Mesothelial cell of epicardium (in vitro differentiated cells): ENCODE measurements at regions not wholly inside any gene's neighbourhood (a gene's known extent, or its start where the extent isn't known, plus 50 kb on each side); places are given as distances from the start of the nearest gene placed in this dataset.

ENCODE experiments used
- DNase-seq, 2 experiments: peaks; one replicate each; pipeline ENCODE4 v3.0.0; 2021; ENCODE audit warnings: low spot score in 2 of 2; ENCODE audit not compliant: unreplicated experiment in 2 of 2
- H3K27ac Mint-ChIP-seq: 2 replicates; pipeline ENCODE4 v1.8.0; 2021; ENCODE audit warnings: mixed read lengths
- H3K27me3 Mint-ChIP-seq: 2 replicates; pipeline ENCODE4 v1.8.0; 2021; ENCODE audit warnings: low read depth, mixed read lengths
- H3K36me3 Mint-ChIP-seq: 2 replicates; pipeline ENCODE4 v1.8.0; 2021; ENCODE audit warnings: mixed read lengths
- H3K4me1 Mint-ChIP-seq: 2 replicates; pipeline ENCODE4 v1.8.0; 2021; ENCODE audit warnings: mixed read lengths
- H3K4me3 Mint-ChIP-seq: 2 replicates; pipeline ENCODE4 v1.8.0; 2021; ENCODE audit warnings: mild to moderate bottlenecking, moderate library complexity, mixed read lengths
- H3K9me3 Mint-ChIP-seq: 2 replicates; pipeline ENCODE4 v1.8.0; 2021; ENCODE audit warnings: mixed read lengths
- CTCF ChIP-seq: fragments of 200-600 bp; sonication (generic); IDR thresholded peaks from one replicate; pipeline ENCODE4 v1.5.0; 2021; ENCODE audit warnings: antibody characterized with exemption; ENCODE audit not compliant: unreplicated experiment

GRCh38 chr6:50330347-50330746 is 280.6 kb upstream of the DEFB112 start:
- no peaks in the 10 kb centered on the region for H3K4me1 Mint-ChIP-seq
- no peak for DNase-seq

GRCh38 chr6:50330963-50331362 is 281.2 kb upstream of the DEFB112 start:
- DNase-seq: no peak
- Mint-ChIP-seq H3K9me3 (no peaks in the 10 kb centered on the region), H3K27ac (no peak overlapping the region), H3K4me3 (no peak overlapping the region), H3K36me3 (no peaks in the 10 kb centered on the region), H3K27me3 (peaks cover 11% of the 10 kb centered on the region), H3K4me1 (no peaks in the 10 kb centered on the region)
- TF ChIP-seq CTCF: no peak

More at GRCh38 chr6:50330347-50330746, 280.6 kb upstream of the DEFB112 start:
- no peak overlapping the region for H3K27ac Mint-ChIP-seq
- peaks cover 5% of the 10 kb centered on the region for H3K9me3 Mint-ChIP-seq
- peaks cover 11% of the 10 kb centered on the region for H3K27me3 Mint-ChIP-seq
- no peaks in the 10 kb centered on the region for H3K36me3 Mint-ChIP-seq
- no peak for TF ChIP-seq CTCF
- H3K4me3 Mint-ChIP-seq: no peak overlapping the region

- H3K27ac Mint-ChIP-seq: no peak overlapping the region
These were observed 284.0 kb upstream of the DEFB112 start for GRCh38 chr6:50333696-50334095.

GRCh38 chr6:50337532-50338122 is 287.9 kb upstream of the DEFB112 start:
- H3K27me3 Mint-ChIP-seq: peaks cover 2% of the 10 kb centered on the region
- TF ChIP-seq CTCF: no peak
- H3K9me3 Mint-ChIP-seq: no peaks in the 10 kb centered on the region
- no peaks in the 10 kb centered on the region for H3K36me3 Mint-ChIP-seq
- no peak overlapping the region for H3K4me3 Mint-ChIP-seq
- H3K27ac Mint-ChIP-seq: no peak overlapping the region
- H3K4me1 Mint-ChIP-seq: no peaks in the 10 kb centered on the region
- DNase-seq: no peak

More at GRCh38 chr6:50333696-50334095, 284.0 kb upstream of the DEFB112 start:
- Mint-ChIP-seq H3K9me3 (no peaks in the 10 kb centered on the region), H3K27me3 (peaks cover 10% of the 10 kb centered on the region), H3K36me3 (no peaks in the 10 kb centered on the region), H3K4me3 (no peak overlapping the region), H3K4me1 (no peaks in the 10 kb centered on the region)
- no peak for DNase-seq
- TF ChIP-seq CTCF: no peak

GRCh38 chr6:50353603-50354002 is 303.9 kb upstream of the DEFB112 start:
- Mint-ChIP-seq H3K36me3 (no peaks in the 10 kb centered on the region), H3K27ac (no peak overlapping the region), H3K4me3 (no peak overlapping the region), H3K4me1 (no peaks in the 10 kb centered on the region), H3K9me3 (no peaks in the 10 kb centered on the region), H3K27me3 (no peaks in the 10 kb centered on the region)
- TF ChIP-seq CTCF: no peak
- no peak for DNase-seq

GRCh38 chr6:50358113-50358512 is 308.4 kb upstream of the DEFB112 start:
- H3K27ac Mint-ChIP-seq: no peak overlapping the region
- no peaks in the 10 kb centered on the region for H3K36me3 Mint-ChIP-seq
- no peak overlapping the region for H3K4me3 Mint-ChIP-seq
- H3K9me3 Mint-ChIP-seq: no peaks in the 10 kb centered on the region
- H3K4me1 Mint-ChIP-seq: no peaks in the 10 kb centered on the region
- peaks cover 7% of the 10 kb centered on the region for H3K27me3 Mint-ChIP-seq
- DNase-seq: no peak
- no peak for TF ChIP-seq CTCF
